ENCODE measurements at regions not wholly inside any gene's neighbourhood (a gene's known extent, or its start where the extent isn't known, plus 50 kb on each side); places are given as distances from the start of the nearest gene placed in this dataset.

DNA sequence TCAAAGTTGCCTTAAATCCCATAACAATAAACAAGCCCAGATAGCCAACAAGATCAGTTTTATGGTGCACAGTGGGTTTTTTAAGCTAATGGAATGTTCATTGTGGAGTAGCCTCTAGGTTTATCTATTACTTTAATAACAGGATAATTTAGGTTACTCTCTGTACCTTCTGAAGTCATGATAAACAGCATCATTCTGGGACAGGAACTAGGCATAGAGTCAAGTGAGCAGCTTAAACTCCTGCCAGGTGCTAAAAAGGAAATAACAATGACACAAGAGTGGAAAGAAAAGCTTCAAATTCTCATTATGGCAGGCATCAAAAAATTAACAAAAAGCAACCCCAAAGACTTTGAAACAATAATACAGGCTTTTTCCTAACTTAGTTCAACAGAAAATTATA lies 228.8 kb downstream of the HACE1 start:
- H3K36me3 Mint-ChIP-seq (ENCODE audit: unreplicated experiment): no peaks in the 10 kb centered on the region
- DNase-seq: no peak
- H3K9me3 Mint-ChIP-seq (ENCODE audit: unreplicated experiment): no peaks in the 10 kb centered on the region
- no peaks in the 10 kb centered on the region for H3K27me3 Mint-ChIP-seq (ENCODE audit: unreplicated experiment)
- TF ChIP-seq, protein P1, sequence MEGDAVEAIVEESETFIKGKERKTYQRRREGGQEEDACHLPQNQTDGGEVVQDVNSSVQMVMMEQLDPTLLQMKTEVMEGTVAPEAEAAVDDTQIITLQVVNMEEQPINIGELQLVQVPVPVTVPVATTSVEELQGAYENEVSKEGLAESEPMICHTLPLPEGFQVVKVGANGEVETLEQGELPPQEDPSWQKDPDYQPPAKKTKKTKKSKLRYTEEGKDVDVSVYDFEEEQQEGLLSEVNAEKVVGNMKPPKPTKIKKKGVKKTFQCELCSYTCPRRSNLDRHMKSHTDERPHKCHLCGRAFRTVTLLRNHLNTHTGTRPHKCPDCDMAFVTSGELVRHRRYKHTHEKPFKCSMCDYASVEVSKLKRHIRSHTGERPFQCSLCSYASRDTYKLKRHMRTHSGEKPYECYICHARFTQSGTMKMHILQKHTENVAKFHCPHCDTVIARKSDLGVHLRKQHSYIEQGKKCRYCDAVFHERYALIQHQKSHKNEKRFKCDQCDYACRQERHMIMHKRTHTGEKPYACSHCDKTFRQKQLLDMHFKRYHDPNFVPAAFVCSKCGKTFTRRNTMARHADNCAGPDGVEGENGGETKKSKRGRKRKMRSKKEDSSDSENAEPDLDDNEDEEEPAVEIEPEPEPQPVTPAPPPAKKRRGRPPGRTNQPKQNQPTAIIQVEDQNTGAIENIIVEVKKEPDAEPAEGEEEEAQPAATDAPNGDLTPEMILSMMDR (IDR thresholded peaks at IDR 0.05; ENCODE audit: partially characterized antibody, unreplicated experiment): no peak
- peaks cover 4% of the 10 kb centered on the region for H3K4me1 Mint-ChIP-seq (ENCODE audit: low read depth, unreplicated experiment)
- H3K4me3 Mint-ChIP-seq (ENCODE audit: unreplicated experiment): no peak overlapping the region
- H3K27ac Mint-ChIP-seq (ENCODE audit: unreplicated experiment): no peak overlapping the region

DNA sequence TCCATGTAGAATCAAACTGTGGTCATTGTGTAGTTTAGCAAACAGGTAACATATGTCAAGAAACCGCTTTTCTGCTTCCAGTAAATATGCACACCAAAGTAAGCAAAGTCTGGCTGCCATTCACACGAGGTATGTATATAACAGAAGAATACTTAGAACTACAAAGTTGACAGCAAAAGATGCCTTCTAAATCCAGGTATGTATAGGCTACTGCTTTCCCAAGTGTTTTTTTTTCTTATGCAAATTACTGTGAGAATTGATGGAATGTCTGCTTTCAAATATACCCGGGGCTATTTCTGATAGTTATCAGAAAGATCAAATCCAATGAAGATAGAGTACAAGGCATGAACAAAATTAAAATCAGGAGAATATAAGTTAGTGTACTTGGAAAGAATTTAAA lies 229.2 kb downstream of the HACE1 start:
- no peak overlapping the region for H3K27ac Mint-ChIP-seq (ENCODE audit: unreplicated experiment)
- no peaks in the 10 kb centered on the region for H3K27me3 Mint-ChIP-seq (ENCODE audit: unreplicated experiment)
- peaks cover 4% of the 10 kb centered on the region for H3K4me1 Mint-ChIP-seq (ENCODE audit: low read depth, unreplicated experiment)
- H3K4me3 Mint-ChIP-seq (ENCODE audit: unreplicated experiment): no peak overlapping the region
- no peak for DNase-seq
- H3K9me3 Mint-ChIP-seq (ENCODE audit: unreplicated experiment): no peaks in the 10 kb centered on the region
- TF ChIP-seq, protein P1 (IDR thresholded peaks at IDR 0.05; ENCODE audit: partially characterized antibody, unreplicated experiment): no peak
- no peaks in the 10 kb centered on the region for H3K36me3 Mint-ChIP-seq (ENCODE audit: unreplicated experiment)

DNA sequence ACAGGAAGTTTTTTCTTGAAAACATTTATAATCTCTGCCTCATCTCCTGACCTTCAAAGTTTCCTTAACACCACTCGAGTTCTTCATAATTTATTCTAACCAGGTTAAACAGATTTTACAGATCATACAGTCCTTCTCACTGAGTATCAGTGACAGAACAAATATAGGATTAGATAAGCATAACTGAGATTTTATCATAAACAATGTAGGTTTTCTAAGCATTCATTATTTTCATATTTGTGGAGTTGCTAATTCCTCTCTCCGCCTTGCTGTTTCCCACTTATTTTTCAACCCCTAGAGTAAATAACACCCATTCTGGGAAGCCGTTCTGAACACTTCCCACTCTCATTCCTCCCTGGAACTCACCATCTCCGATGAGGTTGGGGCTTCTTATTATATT lies 229.9 kb downstream of the HACE1 start:
- Mint-ChIP-seq H3K27me3 (ENCODE audit: unreplicated experiment) (no peaks in the 10 kb centered on the region), H3K4me3 (ENCODE audit: unreplicated experiment) (no peak overlapping the region), H3K9me3 (ENCODE audit: unreplicated experiment) (no peaks in the 10 kb centered on the region), H3K4me1 (ENCODE audit: low read depth, unreplicated experiment) (peaks cover 4% of the 10 kb centered on the region), H3K27ac (ENCODE audit: unreplicated experiment) (no peak overlapping the region), H3K36me3 (ENCODE audit: unreplicated experiment) (no peaks in the 10 kb centered on the region)
- TF ChIP-seq, protein P1 (IDR thresholded peaks at IDR 0.05; ENCODE audit: partially characterized antibody, unreplicated experiment): no peak
- no peak for DNase-seq

GRCh38 chr6:104625536-104625935 lies 234.2 kb downstream of the HACE1 start:
- TF ChIP-seq, protein P1 (IDR thresholded peaks at IDR 0.05; ENCODE audit: partially characterized antibody, unreplicated experiment): no peak
- Mint-ChIP-seq H3K4me1 (ENCODE audit: low read depth, unreplicated experiment) (peaks cover 4% of the 10 kb centered on the region), H3K9me3 (ENCODE audit: unreplicated experiment) (no peaks in the 10 kb centered on the region), H3K36me3 (ENCODE audit: unreplicated experiment) (no peaks in the 10 kb centered on the region), H3K27me3 (ENCODE audit: unreplicated experiment) (no peaks in the 10 kb centered on the region), H3K4me3 (ENCODE audit: unreplicated experiment) (no peak overlapping the region), H3K27ac (ENCODE audit: unreplicated experiment) (no peak overlapping the region)
- no peak for DNase-seq

GRCh38 chr6:104623052-104623690 lies 236.5 kb downstream of the HACE1 start:
- no peaks in the 10 kb centered on the region for H3K36me3 Mint-ChIP-seq (ENCODE audit: unreplicated experiment)
- H3K4me3 Mint-ChIP-seq (ENCODE audit: unreplicated experiment): no peak overlapping the region
- no peaks in the 10 kb centered on the region for H3K9me3 Mint-ChIP-seq (ENCODE audit: unreplicated experiment)
- TF ChIP-seq, protein P1 (IDR thresholded peaks at IDR 0.05; ENCODE audit: partially characterized antibody, unreplicated experiment): no peak
- H3K27me3 Mint-ChIP-seq (ENCODE audit: unreplicated experiment): no peaks in the 10 kb centered on the region
- H3K4me1 Mint-ChIP-seq (ENCODE audit: low read depth, unreplicated experiment): peaks cover 4% of the 10 kb centered on the region
- H3K27ac Mint-ChIP-seq (ENCODE audit: unreplicated experiment): no peak overlapping the region
- DNase-seq: peak; percentile 43

Data from glutamatergic neuron (in vitro differentiated cells).